H1 (cell line): ENCODE measurements at regions not wholly inside any gene's neighbourhood (a gene's known extent, or its start where the extent isn't known, plus 50 kb on each side); places are given as distances from the start of the nearest gene placed in this dataset.

Experiments
- CTCF ChIA-PET: fragments of 300-600 bp; sonication (Branson Sonifier 250); formaldehyde crosslinking; loops from one replicate; lab custom pipeline; 2021; ENCODE audit not compliant: partially characterized antibody; lab: Charles Lee
- POLR2A ChIA-PET: fragments of 300-600 bp; sonication (Branson Sonifier 250); formaldehyde crosslinking; loops from one replicate; lab custom pipeline; 2021; ENCODE audit warnings: inconsistent platforms; ENCODE audit not compliant: partially characterized antibody; lab: Charles Lee
- DNase-seq, 2 experiments: peaks; one replicate each; pipeline versions ENCODE4 v3.0.0 to v3.0.0-alpha.2; 2010 to 2022; ENCODE audit warnings: low spot score in 2 of 2, low read depth in 1 of 2, mixed read lengths in 1 of 2
- FAIRE-seq: peaks from 2 replicates; lab custom pipeline; 2011; peaks lifted over from hg19 to GRCh38; lab: Jason Lieb, UNC
- H2AFZ ChIP-seq: 2 replicates; pipeline ENCODE4 v1.8.1; 2012; ENCODE audit warnings: low read length, inconsistent platforms
- H2AK5ac ChIP-seq: 2 replicates; pipeline ENCODE4 v1.6.1; 2013; ENCODE audit warnings: low read depth, low read length
- H2BK120ac ChIP-seq: replicated peaks from 2 replicates; pipeline ENCODE3; 2013; ENCODE audit warnings: low read depth, low read length, inconsistent platforms
- H2BK12ac ChIP-seq: 2 replicates; pipeline ENCODE4 v1.6.1; 2013; ENCODE audit warnings: low read depth, low read length
- H2BK15ac ChIP-seq: 2 replicates; pipeline ENCODE4 v1.6.1; 2013; ENCODE audit warnings: low read length
- H2BK20ac ChIP-seq: 2 replicates; pipeline ENCODE4 v1.6.1; 2013; ENCODE audit warnings: low read length
- H2BK5ac ChIP-seq: 2 replicates; pipeline ENCODE4 v1.6.1; 2013; ENCODE audit warnings: low read depth, low read length
- H3K14ac ChIP-seq: 2 replicates; pipeline ENCODE4 v1.6.1; 2013; ENCODE audit warnings: inconsistent platforms; ENCODE audit not compliant: insufficient read length
- H3K18ac ChIP-seq: 2 replicates; pipeline ENCODE4 v1.6.1; 2013; ENCODE audit warnings: low read length; ENCODE audit errors: extremely low read depth
- H3K23ac ChIP-seq: 2 replicates; pipeline ENCODE4 v1.6.1; 2013; ENCODE audit warnings: inconsistent platforms; ENCODE audit not compliant: insufficient read length
- H3K23me2 ChIP-seq: 2 replicates; pipeline ENCODE4 v1.6.1; 2013; ENCODE audit warnings: low read depth, low read length
- H3K27ac ChIP-seq: 2 replicates; pipeline ENCODE4 v1.6.1; 2011; ENCODE audit warnings: low read depth, low read length, inconsistent platforms
- H3K27me3 ChIP-seq, 4 experiments: replicated peaks in 1 of 4; 1 replicate in 1 of 4; 2 replicates in 3 of 4; pipeline versions ENCODE4 v1.6.1 to v1.8.1; 2011 to 2013; ENCODE audit warnings: low read length in 3 of 4, mild to moderate bottlenecking in 3 of 4, inconsistent platforms in 2 of 4, mixed read lengths in 2 of 4, moderate library complexity in 1 of 4; ENCODE audit not compliant: control insufficient read depth in 3 of 4, insufficient read depth in 3 of 4; ENCODE audit errors: extremely low read depth in 1 of 4
- H3K36me3 ChIP-seq, 4 experiments: 2 replicates each; pipeline versions ENCODE4 v1.6.1 to v1.8.1; 2011 to 2013; ENCODE audit warnings: mild to moderate bottlenecking in 4 of 4, low read length in 3 of 4, moderate library complexity in 2 of 4, control low read depth in 1 of 4, inconsistent platforms in 1 of 4; ENCODE audit not compliant: insufficient read depth in 4 of 4, control insufficient read depth in 2 of 4
- H3K4ac ChIP-seq: replicated peaks from 2 replicates; pipeline ENCODE3; 2013; ENCODE audit warnings: low read length, low read depth, mixed read lengths, inconsistent platforms; ENCODE audit not compliant: insufficient read length
- H3K4me1 ChIP-seq, 4 experiments: replicated peaks in 1 of 4; 1 replicate in 1 of 4; 2 replicates in 3 of 4; pipeline versions ENCODE4 v1.6.1 to v1.8.1; 2011 to 2013; ENCODE audit warnings: low read length in 3 of 4, inconsistent platforms in 2 of 4, mixed read lengths in 1 of 4; ENCODE audit not compliant: insufficient read depth in 4 of 4, control insufficient read depth in 3 of 4
- H3K4me2 ChIP-seq, 2 experiments: 2 replicates each; pipeline versions ENCODE4 v1.6.1 to v1.8.1; 2011 to 2013; ENCODE audit warnings: low read depth in 2 of 2, low read length in 2 of 2, control low read depth in 1 of 2, inconsistent platforms in 1 of 2, mild to moderate bottlenecking in 1 of 2; ENCODE audit not compliant: insufficient read depth in 1 of 2
- H3K4me3 ChIP-seq, 4 experiments: fragments of 200-600, 300-600 bp in 1 of 4; sonication (generic), shearing (Covaris generic), sonication (Bioruptor Twin) in 1 of 4; 2 replicates each; pipeline versions ENCODE4 v1.5.1 to v1.8.1; 2011 to 2016; ENCODE audit warnings: low read length in 4 of 4, low read depth in 3 of 4, control low read depth in 2 of 4, inconsistent platforms in 2 of 4, mild to moderate bottlenecking in 2 of 4, mixed read lengths in 1 of 4, moderate library complexity in 1 of 4; ENCODE audit not compliant: insufficient read depth in 2 of 4; ENCODE audit errors: extremely low read depth in 1 of 4
- H3K56ac ChIP-seq: replicated peaks from 2 replicates; pipeline ENCODE3; 2013; ENCODE audit warnings: low read depth, mild to moderate bottlenecking, mixed read lengths, low read length, inconsistent platforms; ENCODE audit not compliant: insufficient read length
- H3K79me1 ChIP-seq: 2 replicates; pipeline ENCODE4 v1.6.1; 2013; ENCODE audit warnings: low read depth, low read length, control low read depth
- H3K79me2 ChIP-seq, 2 experiments: 2 replicates each; pipeline versions ENCODE4 v1.6.1 to v1.8.1; 2012 to 2013; ENCODE audit warnings: low read length in 2 of 2, mild to moderate bottlenecking in 2 of 2, inconsistent platforms in 1 of 2; ENCODE audit not compliant: insufficient read depth in 2 of 2, control insufficient read depth in 1 of 2
- H3K9ac ChIP-seq, 4 experiments: replicated peaks in 1 of 4; 1 replicate in 1 of 4; 2 replicates in 3 of 4; pipeline versions ENCODE4 v1.6.1 to v1.8.1; 2011 to 2013; ENCODE audit warnings: low read depth in 3 of 4, low read length in 3 of 4, control low read depth in 2 of 4, mild to moderate bottlenecking in 2 of 4, moderate library complexity in 2 of 4, inconsistent platforms in 1 of 4; ENCODE audit errors: extremely low read depth in 1 of 4
- H3K9me3 ChIP-seq, 2 experiments: 2 replicates each; pipeline versions ENCODE4 v1.6.1 to v1.8.1; 2012 to 2013; ENCODE audit warnings: mild to moderate bottlenecking in 2 of 2, moderate library complexity in 2 of 2, control low read depth in 1 of 2, inconsistent platforms in 1 of 2, low read depth in 1 of 2, low read length in 1 of 2, mixed read lengths in 1 of 2; ENCODE audit not compliant: insufficient read depth in 2 of 2
- H4K20me1 ChIP-seq, 2 experiments: replicated peaks in 1 of 2; 2 replicates each; pipeline versions ENCODE3 to v1.8.1; 2011 to 2013; ENCODE audit warnings: inconsistent platforms in 2 of 2, low read length in 2 of 2, mild to moderate bottlenecking in 1 of 2; ENCODE audit not compliant: insufficient read depth in 2 of 2, control insufficient read depth in 1 of 2
- H4K5ac ChIP-seq: 2 replicates; pipeline ENCODE4 v1.6.1; 2013; ENCODE audit warnings: low read length, low read depth, mixed read lengths, inconsistent platforms; ENCODE audit not compliant: insufficient read length
- H4K8ac ChIP-seq: 2 replicates; pipeline ENCODE4 v1.8.0; 2013; ENCODE audit warnings: mild to moderate bottlenecking, moderate library complexity, low read length, inconsistent platforms; ENCODE audit not compliant: insufficient read depth; ENCODE audit errors: extremely low read depth
- H4K91ac ChIP-seq: replicated peaks from 2 replicates; pipeline ENCODE3; 2013; ENCODE audit warnings: low read length, mixed read lengths, inconsistent platforms; ENCODE audit not compliant: insufficient read length
- POLR2AphosphoS5 ChIP-seq: IDR thresholded peaks from 2 replicates; pipeline ENCODE4 v1.6.1; 2011; ENCODE audit warnings: low read depth, low read length
- USF2 ChIP-seq: IDR thresholded peaks from 2 replicates; pipeline ENCODE4 v1.6.1; 2011; ENCODE audit warnings: low read length, improper control_type of control experiment
- WGBS, 2 experiments: shearing (Covaris generic) in 1 of 2; methylation state at CpG; one replicate each; pipeline versions ENCODE4 v1.1.6 to v1.1.7; 2013 to 2015; ENCODE audit warnings: low lambda C conversion rate in 2 of 2, mixed read lengths in 2 of 2, inconsistent platforms in 1 of 2, low coverage in 1 of 2, missing lambda C conversion rate in 1 of 2; ENCODE audit not compliant: insufficient replicate concordance in 2 of 2, insufficient coverage in 1 of 2, insufficient read length in 1 of 2; ENCODE audit errors: extremely low coverage in 1 of 2, missing lambda C conversion rate in 1 of 2; 5-methylcytosine and 5-hydroxymethylcytosine counted together

- no peak overlapping the region for H3K9ac ChIP-seq
- CTCF ChIA-PET: no interaction called here
- FAIRE-seq (no peak), DNase-seq (peak in 1 of 2 experiments; percentile 2)
- H3K4ac ChIP-seq: no peak overlapping the region
- no peaks in the 10 kb centered on the region for H3K4me1 ChIP-seq
- H3K23me2 ChIP-seq: no peaks in the 10 kb centered on the region
- 77% methylated on average over 4 of the region's 4 CpGs; no CpG with 5 or more reads in 1 of the 2 experiments for WGBS, 2 experiments
- H3K18ac ChIP-seq: no peak overlapping the region
- no peaks in the 10 kb centered on the region for H3K79me1 ChIP-seq
- H3K27me3 ChIP-seq: no peaks in the 10 kb centered on the region
- POLR2A ChIA-PET: no interaction called here
- H2BK15ac ChIP-seq: no peak overlapping the region
- no peak overlapping the region for H3K14ac ChIP-seq
- H2AFZ ChIP-seq: no peak overlapping the region
- H3K4me3 ChIP-seq: no peak overlapping the region
- no peak overlapping the region for H4K91ac ChIP-seq
- H4K5ac ChIP-seq: no peak overlapping the region
- no peak overlapping the region for H2BK20ac ChIP-seq
- no peak overlapping the region for H2BK5ac ChIP-seq
- H2BK12ac ChIP-seq: no peak overlapping the region
- H3K79me2 ChIP-seq: no peaks in the 10 kb centered on the region
- no peak overlapping the region for H4K8ac ChIP-seq
- H3K23ac ChIP-seq: no peak overlapping the region
- no peaks in the 10 kb centered on the region for H3K9me3 ChIP-seq
- no peak overlapping the region for H2AK5ac ChIP-seq
- no peak overlapping the region for H3K56ac ChIP-seq
- H3K36me3 ChIP-seq: no peaks in the 10 kb centered on the region
- H2BK120ac ChIP-seq: no peak overlapping the region
- H3K4me2 ChIP-seq: no peak overlapping the region
- H3K27ac ChIP-seq: no peak overlapping the region
- H4K20me1 ChIP-seq: no peaks in the 10 kb centered on the region
- no peak for TF ChIP-seq POLR2AphosphoS5
- TF ChIP-seq USF2: no peak
These were observed 322.8 kb downstream of the GLRX3 start for GRCh38 chr10:130459011-130459410.
